ENCODE measurements at regions not wholly inside any gene's neighbourhood (a gene's known extent, or its start where the extent isn't known, plus 50 kb on each side); places are given as distances from the start of the nearest gene placed in this dataset.
"Not testable (repeated sequence)": the region's sequence is repeated elsewhere in the genome, so short reads cannot be mapped to it uniquely, and the experiment has no call there.

- H3K27me3 ChIP-seq: no peaks in the 10 kb centered on the region
- no peak for TF ChIP-seq CTCF (IDR thresholded peaks at IDR 0.05; ENCODE audit: low read depth, low read length)
Observed at GRCh38 chr1:820962-821361, 102.8 kb upstream of the SAMD11 start.

GRCh38 chr1:826808-827207 is 96.9 kb upstream of the SAMD11 start:
- not testable (repeated sequence) for H3K9me3 ChIP-seq, DNase-seq, H3K36me3 ChIP-seq, H3K27me3 ChIP-seq, H3K4me1 ChIP-seq
- peak overlapping the region; percentile 70 for H3K4me3 ChIP-seq (ENCODE audit: low read depth, low read length)

More at GRCh38 chr1:820962-821361, 102.8 kb upstream of the SAMD11 start:
- no peaks in the 10 kb centered on the region for H3K36me3 ChIP-seq
- no peak overlapping the region for H3K4me3 ChIP-seq (ENCODE audit: low read depth, low read length)
- no peaks in the 10 kb centered on the region; the same call in 1 of the 2 replicates for H3K4me1 ChIP-seq
- H3K9me3 ChIP-seq: no peaks in the 10 kb centered on the region
- no peak for DNase-seq

- peak; percentile 98 for DNase-seq
- peak overlapping the region; percentile 70 for H3K4me3 ChIP-seq (ENCODE audit: low read depth, low read length)
- not testable (repeated sequence) for H3K9me3 ChIP-seq, H3K36me3 ChIP-seq, H3K27me3 ChIP-seq, H3K4me1 ChIP-seq
Observed at GRCh38 chr1:827211-828063, 96.3 kb upstream of the SAMD11 start.

- H3K27me3 ChIP-seq; H3K4me1 ChIP-seq; H3K36me3 ChIP-seq; DNase-seq; H3K4me3 ChIP-seq (ENCODE audit: low read depth, low read length); H3K9me3 ChIP-seq: not testable (repeated sequence)
Observed at GRCh38 chr1:829324-829723, 94.4 kb upstream of the SAMD11 start.

- H3K9me3 ChIP-seq; H3K27me3 ChIP-seq; H3K4me3 ChIP-seq (ENCODE audit: low read depth, low read length); DNase-seq; H3K4me1 ChIP-seq; H3K36me3 ChIP-seq: not testable (repeated sequence)
Observed at GRCh38 chr1:829932-830331, 93.8 kb upstream of the SAMD11 start.

- H3K4me3 ChIP-seq (ENCODE audit: low read depth, low read length); DNase-seq; H3K9me3 ChIP-seq; H3K4me1 ChIP-seq; H3K27me3 ChIP-seq; H3K36me3 ChIP-seq: not testable (repeated sequence)
Observed at GRCh38 chr1:830750-831149, 93.0 kb upstream of the SAMD11 start.

- no peaks in the 10 kb centered on the region for H3K4me1 ChIP-seq
- no peaks in the 10 kb centered on the region for H3K9me3 ChIP-seq
- no peaks in the 10 kb centered on the region for H3K36me3 ChIP-seq
- H3K27me3 ChIP-seq: no peaks in the 10 kb centered on the region
- H3K4me3 ChIP-seq (ENCODE audit: low read depth, low read length): no peak overlapping the region
- no peak for DNase-seq
- no peak for TF ChIP-seq CTCF (IDR thresholded peaks at IDR 0.05; ENCODE audit: low read depth, low read length)
Observed at GRCh38 chr1:831522-831921, 92.2 kb upstream of the SAMD11 start.

GRCh38 chr1:832136-832535 is 91.6 kb upstream of the SAMD11 start:
- no peak for DNase-seq
- H3K4me3 ChIP-seq (ENCODE audit: low read depth, low read length): no peak overlapping the region
- no peaks in the 10 kb centered on the region for H3K36me3 ChIP-seq
- no peaks in the 10 kb centered on the region for H3K4me1 ChIP-seq
- no peaks in the 10 kb centered on the region for H3K27me3 ChIP-seq
- H3K9me3 ChIP-seq: no peaks in the 10 kb centered on the region
- TF ChIP-seq CTCF (IDR thresholded peaks at IDR 0.05; ENCODE audit: low read depth, low read length): no peak

- H3K4me3 ChIP-seq (ENCODE audit: low read depth, low read length); DNase-seq; H3K4me1 ChIP-seq; H3K36me3 ChIP-seq; H3K9me3 ChIP-seq; H3K27me3 ChIP-seq: not testable (repeated sequence)
Observed at GRCh38 chr1:833226-833625, 90.5 kb upstream of the SAMD11 start.

- H3K27me3 ChIP-seq: not testable (repeated sequence)
Observed at GRCh38 chr1:835509-835908, 88.2 kb upstream of the SAMD11 start.

GRCh38 chr1:837601-838000 is 86.1 kb upstream of the SAMD11 start:
- H3K4me1 ChIP-seq; H3K36me3 ChIP-seq; H3K9me3 ChIP-seq; H3K4me3 ChIP-seq (ENCODE audit: low read depth, low read length); H3K27me3 ChIP-seq; DNase-seq: not testable (repeated sequence)

More at GRCh38 chr1:835509-835908, 88.2 kb upstream of the SAMD11 start:
- H3K36me3 ChIP-seq; DNase-seq; H3K4me3 ChIP-seq (ENCODE audit: low read depth, low read length); H3K4me1 ChIP-seq; H3K9me3 ChIP-seq: not testable (repeated sequence)

- not testable (repeated sequence) for DNase-seq; H3K36me3 ChIP-seq; H3K4me3 ChIP-seq (ENCODE audit: low read depth, low read length); H3K4me1 ChIP-seq; H3K9me3 ChIP-seq; H3K27me3 ChIP-seq
Observed at GRCh38 chr1:838291-838690, 85.4 kb upstream of the SAMD11 start.

GRCh38 chr1:840592-840991 is 83.1 kb upstream of the SAMD11 start:
- H3K4me1 ChIP-seq; H3K9me3 ChIP-seq; H3K4me3 ChIP-seq (ENCODE audit: low read depth, low read length); DNase-seq; H3K27me3 ChIP-seq; H3K36me3 ChIP-seq: not testable (repeated sequence)
